ENCODE measurements at regions not wholly inside any gene's neighbourhood (a gene's known extent, or its start where the extent isn't known, plus 50 kb on each side); places are given as distances from the start of the nearest gene placed in this dataset.

DNA sequence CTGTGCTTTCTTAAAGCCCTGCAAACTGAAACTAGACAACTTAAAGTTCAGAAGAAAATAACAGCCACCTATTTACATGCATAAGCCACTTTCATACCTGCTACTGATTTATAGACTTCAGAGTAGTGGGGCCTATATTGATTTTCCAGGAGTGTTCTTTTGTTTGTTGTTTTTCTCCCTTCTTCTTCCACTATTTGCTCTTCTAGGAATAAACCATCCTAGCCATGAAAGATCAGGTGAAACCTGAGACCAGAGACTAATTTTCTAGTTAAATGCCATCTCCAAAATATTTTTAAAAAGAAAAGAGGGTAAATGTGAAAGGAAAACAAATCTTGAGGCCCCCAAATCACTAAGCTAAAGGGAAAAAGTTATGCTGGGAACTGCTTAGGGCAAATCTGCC, 72.4 kb upstream of the C1GALT1 start:
- Histone ChIP-seq H3K27ac (no peak overlapping the region), H3K4me3 (no peak overlapping the region), H3K36me3 (no peaks in the 10 kb centered on the region), H3K9me3 (peaks cover 10% of the 10 kb centered on the region), H3K4me1 (no peaks in the 10 kb centered on the region), H3K27me3 (ENCODE audit: low read depth) (no peaks in the 10 kb centered on the region)
- intact Hi-C loops (cut with DNase I): no loop called here
- ATAC-seq (no peak), DNase-seq (no peak)
- TF ChIP-seq, protein P1, sequence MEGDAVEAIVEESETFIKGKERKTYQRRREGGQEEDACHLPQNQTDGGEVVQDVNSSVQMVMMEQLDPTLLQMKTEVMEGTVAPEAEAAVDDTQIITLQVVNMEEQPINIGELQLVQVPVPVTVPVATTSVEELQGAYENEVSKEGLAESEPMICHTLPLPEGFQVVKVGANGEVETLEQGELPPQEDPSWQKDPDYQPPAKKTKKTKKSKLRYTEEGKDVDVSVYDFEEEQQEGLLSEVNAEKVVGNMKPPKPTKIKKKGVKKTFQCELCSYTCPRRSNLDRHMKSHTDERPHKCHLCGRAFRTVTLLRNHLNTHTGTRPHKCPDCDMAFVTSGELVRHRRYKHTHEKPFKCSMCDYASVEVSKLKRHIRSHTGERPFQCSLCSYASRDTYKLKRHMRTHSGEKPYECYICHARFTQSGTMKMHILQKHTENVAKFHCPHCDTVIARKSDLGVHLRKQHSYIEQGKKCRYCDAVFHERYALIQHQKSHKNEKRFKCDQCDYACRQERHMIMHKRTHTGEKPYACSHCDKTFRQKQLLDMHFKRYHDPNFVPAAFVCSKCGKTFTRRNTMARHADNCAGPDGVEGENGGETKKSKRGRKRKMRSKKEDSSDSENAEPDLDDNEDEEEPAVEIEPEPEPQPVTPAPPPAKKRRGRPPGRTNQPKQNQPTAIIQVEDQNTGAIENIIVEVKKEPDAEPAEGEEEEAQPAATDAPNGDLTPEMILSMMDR (IDR thresholded peaks at IDR 0.05): no peak

DNA sequence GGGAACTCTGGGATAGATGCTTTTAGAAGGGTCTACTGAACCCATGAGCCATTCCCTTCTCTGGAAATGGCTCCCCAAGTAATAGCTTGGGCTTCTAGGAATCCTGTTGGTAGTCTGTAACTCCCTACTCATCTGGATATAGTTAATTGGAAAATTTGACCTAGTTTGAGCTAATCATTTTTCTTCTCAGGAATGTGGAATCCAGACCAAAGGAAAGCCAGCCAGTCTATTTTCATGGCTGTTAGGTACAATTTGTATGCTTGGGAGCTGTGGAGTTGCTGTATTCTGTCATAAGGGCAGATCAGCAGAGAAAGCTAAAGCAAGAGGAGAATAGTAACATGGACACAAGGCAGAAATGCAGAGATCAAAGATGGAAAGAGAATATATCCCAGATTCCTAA, 71.6 kb upstream of the C1GALT1 start:
- intact Hi-C loops (cut with DNase I): no loop called here
- TF ChIP-seq, protein P1 (IDR thresholded peaks at IDR 0.05): no peak

DNA sequence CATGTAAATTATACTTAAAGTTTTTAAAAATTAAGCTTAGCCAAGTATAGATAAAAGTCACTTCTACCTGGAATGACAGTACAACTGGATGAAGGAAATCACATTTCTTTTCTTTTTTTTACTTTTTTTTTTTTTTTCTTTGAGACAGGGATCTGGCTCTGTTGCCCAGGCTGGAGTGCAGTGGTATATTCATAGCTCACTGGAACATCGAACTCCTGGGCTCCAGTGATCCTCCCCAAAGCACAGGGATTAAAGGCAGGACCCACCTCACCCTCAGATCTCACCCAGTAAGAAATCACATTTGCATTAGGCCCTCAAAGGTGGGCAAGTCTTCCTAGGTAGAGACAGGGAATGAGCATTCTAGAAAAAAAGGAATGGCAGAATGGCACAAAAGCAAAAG, 69.5 kb upstream of the C1GALT1 start:
- H3K4me1 ChIP-seq: no peaks in the 10 kb centered on the region
- intact Hi-C loops (cut with DNase I): no loop called here
- no peak for DNase-seq
- no peaks in the 10 kb centered on the region for H3K27me3 ChIP-seq (ENCODE audit: low read depth)
- H3K4me3 ChIP-seq: no peak overlapping the region
- peaks cover 10% of the 10 kb centered on the region for H3K9me3 ChIP-seq
- TF ChIP-seq, protein P1 (IDR thresholded peaks at IDR 0.05): no peak
- no peak overlapping the region for H3K27ac ChIP-seq
- H3K36me3 ChIP-seq: no peaks in the 10 kb centered on the region
- ATAC-seq: no peak

More for the DNA sequence above, 71.6 kb upstream of the C1GALT1 start:
- no peaks in the 10 kb centered on the region for H3K36me3 ChIP-seq
- H3K4me3 ChIP-seq: no peak overlapping the region
- no peaks in the 10 kb centered on the region for H3K27me3 ChIP-seq (ENCODE audit: low read depth)
- H3K27ac ChIP-seq: no peak overlapping the region
- DNase-seq (no peak), ATAC-seq (no peak)
- peaks cover 10% of the 10 kb centered on the region for H3K9me3 ChIP-seq
- no peaks in the 10 kb centered on the region for H3K4me1 ChIP-seq

DNA sequence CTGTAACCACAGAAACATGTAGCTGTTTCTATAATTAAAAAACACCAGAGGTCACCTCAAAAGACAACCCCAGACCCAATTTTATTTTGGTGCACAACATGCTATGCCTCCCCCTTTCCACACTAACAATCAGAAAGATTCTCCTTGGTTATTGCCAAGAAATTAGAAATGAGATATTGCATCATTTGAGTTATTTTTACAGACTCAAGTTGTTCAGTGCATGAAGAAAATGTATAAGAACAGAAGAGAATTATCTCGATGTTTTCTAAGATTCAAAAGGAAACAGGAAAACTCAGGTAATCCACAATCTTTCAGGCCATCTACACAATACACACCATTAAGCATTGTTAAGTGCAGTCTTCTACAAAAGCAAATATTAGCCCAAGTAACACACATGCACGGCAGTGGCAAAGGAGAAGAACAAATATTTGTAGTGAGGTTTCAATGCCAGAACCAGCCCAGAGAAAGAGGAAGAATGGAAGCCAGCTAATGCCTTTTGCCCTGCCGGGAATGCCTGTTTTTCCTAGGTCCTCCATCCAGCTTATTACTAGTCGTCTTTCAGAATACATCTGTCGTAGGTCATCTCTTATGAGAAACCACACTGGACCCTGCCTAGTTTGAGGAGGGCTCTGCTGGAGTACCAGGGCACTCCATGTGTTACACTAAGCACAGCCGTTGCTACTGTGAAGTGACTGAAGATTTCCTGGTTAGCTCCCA, 67.6 kb upstream of the C1GALT1 start:
- Histone ChIP-seq H3K9me3 (no peaks in the 10 kb centered on the region), H3K36me3 (no peaks in the 10 kb centered on the region), H3K27me3 (ENCODE audit: low read depth) (no peaks in the 10 kb centered on the region), H3K27ac (no peak overlapping the region), H3K4me1 (no peaks in the 10 kb centered on the region), H3K4me3 (no peak overlapping the region)
- intact Hi-C loops (cut with DNase I): no loop called here
- TF ChIP-seq, protein P1 (IDR thresholded peaks at IDR 0.05): no peak
- DNase-seq (no peak), ATAC-seq (peak; percentile 92 to 97)

DNA sequence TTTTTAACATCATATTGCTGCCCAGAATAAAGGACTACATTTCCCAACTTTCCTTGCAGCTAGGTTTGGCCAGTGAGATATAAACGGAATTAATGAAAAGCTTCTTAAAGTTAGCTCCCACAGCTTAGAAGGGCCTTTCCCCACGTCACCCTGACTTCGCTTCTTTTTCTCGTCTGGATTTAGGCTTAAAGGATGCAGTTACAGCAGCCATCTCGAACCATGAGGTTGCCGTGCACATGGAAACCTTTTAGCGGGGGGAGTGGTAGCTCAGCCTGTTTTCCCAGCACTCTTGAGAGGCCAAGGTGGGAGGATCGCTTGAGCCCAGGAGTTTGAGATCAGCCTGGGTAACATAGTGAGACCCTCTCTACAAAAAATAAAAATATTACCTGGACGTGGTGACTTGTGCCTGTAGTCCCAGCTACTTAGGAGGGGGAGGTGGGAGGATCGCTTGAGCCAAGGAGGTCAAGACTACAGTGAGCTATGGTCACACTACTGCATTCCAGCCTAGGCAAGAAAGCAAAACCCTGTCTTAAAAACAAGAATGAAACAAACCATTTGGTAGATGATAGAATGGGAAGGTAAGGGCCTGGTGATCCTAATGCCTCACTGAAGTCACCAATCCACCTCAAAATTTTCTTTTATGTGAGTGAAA, 64.3 kb upstream of the C1GALT1 start:
- intact Hi-C loops (cut with DNase I): no loop called here
- Histone ChIP-seq H3K36me3 (no peaks in the 10 kb centered on the region), H3K27ac (no peak overlapping the region), H3K4me1 (peaks cover 11% of the 10 kb centered on the region), H3K9me3 (no peaks in the 10 kb centered on the region), H3K27me3 (ENCODE audit: low read depth) (no peaks in the 10 kb centered on the region), H3K4me3 (no peak overlapping the region)
- DNase-seq: no peak
- TF ChIP-seq, protein P1 (IDR thresholded peaks at IDR 0.05): no peak
- ATAC-seq: no peak

All from lower lobe of right lung (tissue), 2 donors.